ENCODE measurements at regions not wholly inside any gene's neighbourhood (a gene's known extent, or its start where the extent isn't known, plus 50 kb on each side); places are given as distances from the start of the nearest gene placed in this dataset.
"Not testable (repeated sequence)": the region's sequence is repeated elsewhere in the genome, so short reads cannot be mapped to it uniquely, and the experiment has no call there.

- Histone ChIP-seq H3K4me3 (no peak overlapping the region), H3K9me3 (ENCODE audit: low read depth, low read length) (no peaks in the 10 kb centered on the region), H3K27ac (no peak overlapping the region), H3K9ac (ENCODE audit: insufficient read length) (no peak overlapping the region), H3K36me3 (ENCODE audit: insufficient read depth, low read length) (no peaks in the 10 kb centered on the region)
- no peak for TF ChIP-seq FOXP2 (optimal IDR thresholded peaks at IDR 0.05; ENCODE audit: control extremely low read depth, extremely low read length, insufficient read depth)
- no peak for DNase-seq (ENCODE audit: low read depth, low spot score)
Observed at GRCh38 chr4:79700356-79700755, 292.3 kb upstream of the GK2 start.

- no peaks in the 10 kb centered on the region for H3K9me3 ChIP-seq (ENCODE audit: low read depth, low read length)
- no peak overlapping the region for H3K4me3 ChIP-seq
- TF ChIP-seq EZH2 (IDR thresholded peaks at IDR 0.05) (no peak), POLR2AphosphoS5 (IDR thresholded peaks at IDR 0.05; ENCODE audit: borderline replicate concordance, low read depth, low read length) (no peak), FOXP2 (optimal IDR thresholded peaks at IDR 0.05; ENCODE audit: control extremely low read depth, extremely low read length, insufficient read depth) (no peak)
- H3K9ac ChIP-seq (ENCODE audit: insufficient read length), result no peak overlapping the region
- H3K27ac ChIP-seq, result no peak overlapping the region
- H3K36me3 ChIP-seq (ENCODE audit: insufficient read depth, low read length), result no peaks in the 10 kb centered on the region
- no peak for DNase-seq (ENCODE audit: low read depth, low spot score)
Observed at GRCh38 chr4:79697444-79697843, 289.4 kb upstream of the GK2 start.

GRCh38 chr4:79696534-79696933 is 288.5 kb upstream of the GK2 start:
- not testable (repeated sequence) for H3K9me3 ChIP-seq (ENCODE audit: low read depth, low read length); DNase-seq (ENCODE audit: low read depth, low spot score); H3K27ac ChIP-seq; H3K9ac ChIP-seq (ENCODE audit: insufficient read length); H3K4me3 ChIP-seq; H3K36me3 ChIP-seq (ENCODE audit: insufficient read depth, low read length)

- Histone ChIP-seq H3K4me3 (no peak overlapping the region), H3K27ac (no peak overlapping the region), H3K9ac (ENCODE audit: insufficient read length) (no peak overlapping the region), H3K36me3 (ENCODE audit: insufficient read depth, low read length) (no peaks in the 10 kb centered on the region), H3K9me3 (ENCODE audit: low read depth, low read length) (no peaks in the 10 kb centered on the region)
- DNase-seq (ENCODE audit: low read depth, low spot score), result no peak
- no peak for TF ChIP-seq EZH2 (IDR thresholded peaks at IDR 0.05)
- no peak for TF ChIP-seq FOXP2 (optimal IDR thresholded peaks at IDR 0.05; ENCODE audit: control extremely low read depth, extremely low read length, insufficient read depth)
- no peak for TF ChIP-seq POLR2AphosphoS5 (IDR thresholded peaks at IDR 0.05; ENCODE audit: borderline replicate concordance, low read depth, low read length)
Observed at GRCh38 chr4:79695848-79696247, 287.8 kb upstream of the GK2 start.

- no peaks in the 10 kb centered on the region for H3K36me3 ChIP-seq (ENCODE audit: insufficient read depth, low read length)
- TF ChIP-seq EZH2 (IDR thresholded peaks at IDR 0.05) (no peak), POLR2AphosphoS5 (IDR thresholded peaks at IDR 0.05; ENCODE audit: borderline replicate concordance, low read depth, low read length) (no peak), FOXP2 (optimal IDR thresholded peaks at IDR 0.05; ENCODE audit: control extremely low read depth, extremely low read length, insufficient read depth) (no peak)
- no peak overlapping the region for H3K4me3 ChIP-seq
- no peak overlapping the region for H3K27ac ChIP-seq
- no peaks in the 10 kb centered on the region for H3K9me3 ChIP-seq (ENCODE audit: low read depth, low read length)
- no peak for DNase-seq (ENCODE audit: low read depth, low spot score)
- no peak overlapping the region for H3K9ac ChIP-seq (ENCODE audit: insufficient read length)
Observed at GRCh38 chr4:79689740-79690139, 281.7 kb upstream of the GK2 start.

GRCh38 chr4:79688691-79689090 is 280.7 kb upstream of the GK2 start:
- Histone ChIP-seq H3K36me3 (ENCODE audit: insufficient read depth, low read length) (no peaks in the 10 kb centered on the region), H3K27ac (no peak overlapping the region), H3K4me3 (no peak overlapping the region), H3K9ac (ENCODE audit: insufficient read length) (no peak overlapping the region), H3K9me3 (ENCODE audit: low read depth, low read length) (no peaks in the 10 kb centered on the region)
- TF ChIP-seq FOXP2 (optimal IDR thresholded peaks at IDR 0.05; ENCODE audit: control extremely low read depth, extremely low read length, insufficient read depth) (no peak), EZH2 (IDR thresholded peaks at IDR 0.05) (no peak), POLR2AphosphoS5 (IDR thresholded peaks at IDR 0.05; ENCODE audit: borderline replicate concordance, low read depth, low read length) (no peak)
- DNase-seq (ENCODE audit: low read depth, low spot score), result no peak

GRCh38 chr4:79687006-79687405 is 279.0 kb upstream of the GK2 start:
- H3K9ac ChIP-seq (ENCODE audit: insufficient read length), result no peak overlapping the region
- no peak overlapping the region for H3K4me3 ChIP-seq
- DNase-seq (ENCODE audit: low read depth, low spot score), result no peak
- H3K27ac ChIP-seq, result no peak overlapping the region
- no peaks in the 10 kb centered on the region for H3K9me3 ChIP-seq (ENCODE audit: low read depth, low read length)
- H3K36me3 ChIP-seq (ENCODE audit: insufficient read depth, low read length), result no peaks in the 10 kb centered on the region
- TF ChIP-seq FOXP2 (optimal IDR thresholded peaks at IDR 0.05; ENCODE audit: control extremely low read depth, extremely low read length, insufficient read depth), result no peak
- no peak for TF ChIP-seq EZH2 (IDR thresholded peaks at IDR 0.05)
- no peak for TF ChIP-seq POLR2AphosphoS5 (IDR thresholded peaks at IDR 0.05; ENCODE audit: borderline replicate concordance, low read depth, low read length)

- Histone ChIP-seq H3K27ac (no peak overlapping the region), H3K4me3 (no peak overlapping the region), H3K9me3 (ENCODE audit: low read depth, low read length) (no peaks in the 10 kb centered on the region), H3K36me3 (ENCODE audit: insufficient read depth, low read length) (no peaks in the 10 kb centered on the region), H3K9ac (ENCODE audit: insufficient read length) (no peak overlapping the region)
- TF ChIP-seq FOXP2 (optimal IDR thresholded peaks at IDR 0.05; ENCODE audit: control extremely low read depth, extremely low read length, insufficient read depth), result no peak
- no peak for TF ChIP-seq EZH2 (IDR thresholded peaks at IDR 0.05)
- no peak for TF ChIP-seq POLR2AphosphoS5 (IDR thresholded peaks at IDR 0.05; ENCODE audit: borderline replicate concordance, low read depth, low read length)
- DNase-seq (ENCODE audit: low read depth, low spot score), result no peak
Observed at GRCh38 chr4:79685542-79685941, 277.5 kb upstream of the GK2 start.

GRCh38 chr4:79684516-79684915 is 276.5 kb upstream of the GK2 start:
- Histone ChIP-seq H3K36me3 (ENCODE audit: insufficient read depth, low read length) (no peaks in the 10 kb centered on the region), H3K27ac (peak overlapping the region; percentile 9; the same call in 1 of the 2 replicates), H3K9me3 (ENCODE audit: low read depth, low read length) (no peaks in the 10 kb centered on the region), H3K9ac (ENCODE audit: insufficient read length) (no peak overlapping the region), H3K4me3 (no peak overlapping the region)
- DNase-seq (ENCODE audit: low read depth, low spot score), result peak; percentile 59
- TF ChIP-seq POLR2AphosphoS5 (IDR thresholded peaks at IDR 0.05; ENCODE audit: borderline replicate concordance, low read depth, low read length) (no peak), FOXP2 (optimal IDR thresholded peaks at IDR 0.05; ENCODE audit: control extremely low read depth, extremely low read length, insufficient read depth) (no peak), EZH2 (IDR thresholded peaks at IDR 0.05) (no peak)

Measured in SK-N-MC (cell line).